WTC11 (cell line): ENCODE measurements at regions not wholly inside any gene's neighbourhood (a gene's known extent, or its start where the extent isn't known, plus 50 kb on each side); places are given as distances from the start of the nearest gene placed in this dataset.

ENCODE experiments used
- ATAC-seq: fragments of 200-7000 bp; cut with Tn5 transposase; 2 replicates; pipeline ENCODE4 v1.10.0; 2021; ENCODE audit warnings: mild to moderate bottlenecking, moderate library complexity
- CTCF ChIA-PET: fragments of 300-600 bp; sonication (Branson Sonifier 250); formaldehyde crosslinking; loops from one replicate; lab custom pipeline; 2021; ENCODE audit warnings: antibody characterized with exemption; lab: Charles Lee
- POLR2A ChIA-PET: fragments of 350-600 bp; sonication (Branson Sonifier 250); formaldehyde crosslinking; loops from one replicate; lab custom pipeline; 2021; ENCODE audit warnings: antibody characterized with exemption; lab: Charles Lee
- DNase-seq: peaks from one replicate; pipeline ENCODE4 v3.0.0; 2021; ENCODE audit warnings: low spot score
- H3K27ac Mint-ChIP-seq: 2 replicates; pipeline ENCODE4 v1.8.0; 2021; ENCODE audit warnings: mixed read lengths
- H3K27me3 Mint-ChIP-seq: 2 replicates; pipeline ENCODE4 v1.8.0; 2021; ENCODE audit warnings: low read depth, mild to moderate bottlenecking, moderate library complexity, mixed read lengths
- H3K36me3 Mint-ChIP-seq: 2 replicates; pipeline ENCODE4 v1.8.0; 2021; ENCODE audit warnings: mixed read lengths
- H3K4me1 Mint-ChIP-seq: 2 replicates; pipeline ENCODE4 v1.8.0; 2022; ENCODE audit warnings: mixed read lengths
- H3K4me3 Mint-ChIP-seq: 2 replicates; pipeline ENCODE4 v1.8.0; 2021; ENCODE audit warnings: mild to moderate bottlenecking, moderate library complexity, mixed read lengths
- H3K9me3 Mint-ChIP-seq: 2 replicates; pipeline ENCODE4 v1.8.0; 2021; ENCODE audit warnings: mixed read lengths
- AFF4 ChIP-seq: sonication (generic); formaldehyde crosslinking; IDR thresholded peaks from 2 replicates; pipeline ENCODE4 v1.8.1; 2023; ENCODE audit warnings: mild to moderate bottlenecking, missing genetic modification reagents, borderline replicate concordance
- CBFB ChIP-seq: sonication (generic); formaldehyde crosslinking; IDR thresholded peaks from 2 replicates; pipeline ENCODE4 v1.8.1; 2022; ENCODE audit warnings: mild to moderate bottlenecking, low read depth, missing genetic modification reagents
- CDX4 ChIP-seq: fragments of 250-450 bp; sonication (Bioruptor Pico); IDR thresholded peaks from 2 replicates; pipeline ENCODE4 v1.9.0; 2021; ENCODE audit warnings: moderate library complexity, mild to moderate bottlenecking, inconsistent platforms, borderline replicate concordance
- E2F4 ChIP-seq: sonication (generic); formaldehyde crosslinking; IDR thresholded peaks from 2 replicates; pipeline ENCODE4 v1.8.1; 2022; ENCODE audit warnings: low read depth, mild to moderate bottlenecking, moderate library complexity, missing genetic modification reagents, borderline replicate concordance
- E2F5 ChIP-seq: sonication (generic); formaldehyde crosslinking; IDR thresholded peaks from 2 replicates; pipeline ENCODE4 v1.8.1; 2022; ENCODE audit warnings: mild to moderate bottlenecking, moderate library complexity, missing genetic modification reagents
- ESRRA ChIP-seq: sonication (generic); formaldehyde crosslinking; IDR thresholded peaks from 2 replicates; pipeline ENCODE4 v1.8.1; 2022; ENCODE audit warnings: mild to moderate bottlenecking, missing genetic modification reagents, borderline replicate concordance
- ETV6 ChIP-seq: sonication (generic); formaldehyde crosslinking; IDR thresholded peaks from 2 replicates; pipeline ENCODE4 v1.8.1; 2022; ENCODE audit warnings: mild to moderate bottlenecking, missing genetic modification reagents
- MYBL2 ChIP-seq: sonication (generic); formaldehyde crosslinking; IDR thresholded peaks from 2 replicates; pipeline ENCODE4 v1.8.1; 2023; ENCODE audit warnings: mild to moderate bottlenecking, moderate library complexity, missing genetic modification reagents
- NFE2L1 ChIP-seq: sonication (generic); formaldehyde crosslinking; IDR thresholded peaks from 2 replicates; pipeline ENCODE4 v1.8.1; 2023; ENCODE audit warnings: missing genetic modification reagents
- NR3C1 ChIP-seq: sonication (generic); formaldehyde crosslinking; conservative IDR thresholded peaks from 2 replicates; pipeline ENCODE4 v1.8.1; 2023; ENCODE audit warnings: low read depth, mild to moderate bottlenecking, missing genetic modification reagents
- TEAD1 ChIP-seq: sonication (generic); formaldehyde crosslinking; IDR thresholded peaks from 2 replicates; pipeline ENCODE4 v1.8.0; 2022; ENCODE audit warnings: mild to moderate bottlenecking, missing genetic modification reagents
- TEAD4 ChIP-seq: sonication (generic); formaldehyde crosslinking; IDR thresholded peaks from 2 replicates; pipeline ENCODE4 v1.8.0; 2022; ENCODE audit warnings: mild to moderate bottlenecking, missing genetic modification reagents
- ZNF263 ChIP-seq: sonication (generic); formaldehyde crosslinking; IDR thresholded peaks from 2 replicates; pipeline ENCODE4 v1.8.1; 2022; ENCODE audit warnings: low read depth, mild to moderate bottlenecking, moderate library complexity, missing genetic modification reagents
- ZNF317 ChIP-seq: sonication (generic); formaldehyde crosslinking; IDR thresholded peaks from 2 replicates; pipeline ENCODE4 v1.8.1; 2023; ENCODE audit warnings: low read depth, mild to moderate bottlenecking, moderate library complexity, missing genetic modification reagents, borderline replicate concordance
- TF ChIP-seq, protein P1 (sequence below): fragments of 250-450 bp; sonication (Bioruptor Pico); IDR thresholded peaks from 2 replicates; pipeline ENCODE4 v1.9.0; 2021; ENCODE audit warnings: mild to moderate bottlenecking
- TF ChIP-seq, protein P2 (sequence below): sonication (generic); formaldehyde crosslinking; IDR thresholded peaks from 2 replicates; pipeline ENCODE4 v1.8.0; 2022; ENCODE audit warnings: mild to moderate bottlenecking, missing genetic modification reagents
- TF ChIP-seq, protein P3 (sequence below): sonication (generic); formaldehyde crosslinking; IDR thresholded peaks from 2 replicates; pipeline ENCODE4 v1.8.1; 2023; ENCODE audit warnings: mild to moderate bottlenecking, missing genetic modification reagents
- TF ChIP-seq, protein P4 (sequence below): sonication (generic); formaldehyde crosslinking; conservative IDR thresholded peaks from 2 replicates; pipeline ENCODE4 v1.8.1; 2022; ENCODE audit warnings: mild to moderate bottlenecking, missing genetic modification reagents

GRCh38 chr9:82721593-82721992, 341.3 kb downstream of the RASEF start:
- no peak overlapping the region for H3K4me3 Mint-ChIP-seq
- H3K27me3 Mint-ChIP-seq = no peaks in the 10 kb centered on the region
- peaks cover 16% of the 10 kb centered on the region for H3K9me3 Mint-ChIP-seq
- H3K27ac Mint-ChIP-seq = no peak overlapping the region
- DNase-seq (no peak), ATAC-seq (no peak)
- H3K4me1 Mint-ChIP-seq = peaks cover 22% of the 10 kb centered on the region
- ChIA-PET POLR2A (interaction anchor here (1.1 kb wide), 1 partner anchor 476 kb away, joined by 3 read pairs; no protein-coding TSS in a partner anchor), CTCF (interaction anchor here (1.1 kb wide), 1 partner anchor 115 kb away, joined by 3 read pairs; no protein-coding TSS in a partner anchor)
- H3K36me3 Mint-ChIP-seq = peaks cover 10% of the 10 kb centered on the region
- TF ChIP-seq ZNF317 (CRISPR knock-in tag) = no peak
- TF ChIP-seq ZNF263 = no peak
- TF ChIP-seq, protein P1, sequence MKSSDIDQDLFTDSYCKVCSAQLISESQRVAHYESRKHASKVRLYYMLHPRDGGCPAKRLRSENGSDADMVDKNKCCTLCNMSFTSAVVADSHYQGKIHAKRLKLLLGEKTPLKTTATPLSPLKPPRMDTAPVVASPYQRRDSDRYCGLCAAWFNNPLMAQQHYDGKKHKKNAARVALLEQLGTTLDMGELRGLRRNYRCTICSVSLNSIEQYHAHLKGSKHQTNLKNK (CRISPR knock-in tag) = no peak
- TF ChIP-seq NR3C1 (CRISPR knock-in tag) = no peak
- TF ChIP-seq CDX4 (CRISPR knock-in tag) = no peak
- no peak for TF ChIP-seq MYBL2 (CRISPR knock-in tag)
- no peak for TF ChIP-seq ETV6 (CRISPR knock-in tag)
- no peak for TF ChIP-seq NFE2L1
- TF ChIP-seq ESRRA (CRISPR knock-in tag) = no peak
- no peak for TF ChIP-seq TEAD4 (CRISPR knock-in tag)
- TF ChIP-seq, protein P2, sequence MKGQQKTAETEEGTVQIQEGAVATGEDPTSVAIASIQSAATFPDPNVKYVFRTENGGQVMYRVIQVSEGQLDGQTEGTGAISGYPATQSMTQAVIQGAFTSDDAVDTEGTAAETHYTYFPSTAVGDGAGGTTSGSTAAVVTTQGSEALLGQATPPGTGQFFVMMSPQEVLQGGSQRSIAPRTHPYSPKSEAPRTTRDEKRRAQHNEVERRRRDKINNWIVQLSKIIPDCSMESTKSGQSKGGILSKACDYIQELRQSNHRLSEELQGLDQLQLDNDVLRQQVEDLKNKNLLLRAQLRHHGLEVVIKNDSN = no peak
- TF ChIP-seq TEAD1 (CRISPR knock-in tag) = no peak
- TF ChIP-seq AFF4 = no peak
- TF ChIP-seq, protein P3, sequence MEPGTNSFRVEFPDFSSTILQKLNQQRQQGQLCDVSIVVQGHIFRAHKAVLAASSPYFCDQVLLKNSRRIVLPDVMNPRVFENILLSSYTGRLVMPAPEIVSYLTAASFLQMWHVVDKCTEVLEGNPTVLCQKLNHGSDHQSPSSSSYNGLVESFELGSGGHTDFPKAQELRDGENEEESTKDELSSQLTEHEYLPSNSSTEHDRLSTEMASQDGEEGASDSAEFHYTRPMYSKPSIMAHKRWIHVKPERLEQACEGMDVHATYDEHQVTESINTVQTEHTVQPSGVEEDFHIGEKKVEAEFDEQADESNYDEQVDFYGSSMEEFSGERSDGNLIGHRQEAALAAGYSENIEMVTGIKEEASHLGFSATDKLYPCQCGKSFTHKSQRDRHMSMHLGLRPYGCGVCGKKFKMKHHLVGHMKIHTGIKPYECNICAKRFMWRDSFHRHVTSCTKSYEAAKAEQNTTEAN (CRISPR knock-in tag) = no peak

DNA sequence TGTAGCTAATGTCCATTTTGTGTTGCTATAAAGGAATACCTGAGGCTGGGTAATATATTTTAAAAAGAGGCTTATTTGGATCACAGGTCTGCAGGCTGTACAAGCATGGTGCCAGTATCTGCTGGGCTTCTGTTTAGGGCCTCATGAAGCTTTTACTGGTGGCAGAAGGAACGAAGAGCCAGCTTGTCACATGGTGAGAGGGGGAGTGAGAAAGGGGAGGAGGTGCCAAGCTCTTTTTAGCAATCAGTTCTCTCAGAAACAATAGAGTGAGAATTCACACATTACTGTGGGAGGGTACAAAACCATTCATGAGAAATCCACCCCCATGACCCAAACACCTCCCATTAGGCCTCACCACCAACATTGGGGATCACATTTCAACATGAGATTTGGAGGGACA, 340.9 kb downstream of the RASEF start:
- Mint-ChIP-seq H3K4me3 (no peak overlapping the region), H3K27me3 (no peaks in the 10 kb centered on the region), H3K9me3 (peaks cover 16% of the 10 kb centered on the region), H3K36me3 (peaks cover 10% of the 10 kb centered on the region), H3K27ac (no peak overlapping the region; the same call in 1 of the 2 replicates), H3K4me1 (peaks cover 18% of the 10 kb centered on the region)
- ChIA-PET POLR2A (interaction anchor here (1.1 kb wide), 1 partner anchor 475 kb away, joined by 3 read pairs; no protein-coding TSS in a partner anchor), CTCF (interaction anchor here (1.1 kb wide), 1 partner anchor 115 kb away, joined by 3 read pairs; no protein-coding TSS in a partner anchor)
- TF ChIP-seq CBFB (CRISPR knock-in tag) (no peak), E2F5 (CRISPR knock-in tag) (no peak), E2F4 (CRISPR knock-in tag) (no peak), TEAD4 (CRISPR knock-in tag) (no peak)
- TF ChIP-seq, protein P4, sequence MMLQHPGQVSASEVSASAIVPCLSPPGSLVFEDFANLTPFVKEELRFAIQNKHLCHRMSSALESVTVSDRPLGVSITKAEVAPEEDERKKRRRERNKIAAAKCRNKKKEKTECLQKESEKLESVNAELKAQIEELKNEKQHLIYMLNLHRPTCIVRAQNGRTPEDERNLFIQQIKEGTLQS (CRISPR knock-in tag) = no peak
- ATAC-seq (no peak), DNase-seq (no peak)
